SJSA1 (cell line): ENCODE measurements at regions not wholly inside any gene's neighbourhood (a gene's known extent, or its start where the extent isn't known, plus 50 kb on each side); places are given as distances from the start of the nearest gene placed in this dataset.
"Not testable (repeated sequence)": the region's sequence is repeated elsewhere in the genome, so short reads cannot be mapped to it uniquely, and the experiment has no call there.

ENCODE experiments used
- DNase-seq, 2 experiments: peaks; one replicate each; pipeline ENCODE4 v3.0.0-alpha.2; 2015 to 2020; ENCODE audit warnings: low spot score in 2 of 2, low read depth in 1 of 2
- H3K27ac ChIP-seq: fragments of 250-450 bp; sonication (Bioruptor Pico); 2 replicates; pipeline ENCODE4 v1.5.1; 2020; ENCODE audit warnings: mild to moderate bottlenecking, moderate library complexity
- H3K27me3 ChIP-seq: fragments of 250-450 bp; sonication (Bioruptor Pico); replicated peaks from 2 replicates; pipeline ENCODE4 v1.5.1; 2020; ENCODE audit warnings: mild to moderate bottlenecking, moderate library complexity
- H3K36me3 ChIP-seq: fragments of 250-450 bp; sonication (Bioruptor Pico); 2 replicates; pipeline ENCODE4 v1.5.1; 2020; ENCODE audit warnings: mild to moderate bottlenecking
- H3K4me1 ChIP-seq: fragments of 250-450 bp; sonication (Bioruptor Pico); replicated peaks from 2 replicates; pipeline ENCODE4 v1.6.1; 2021; ENCODE audit warnings: mild to moderate bottlenecking
- H3K4me3 ChIP-seq: fragments of 250-450 bp; sonication (Bioruptor Pico); 2 replicates; pipeline ENCODE4 v1.5.1; 2020; ENCODE audit warnings: mild to moderate bottlenecking
- H3K9me3 ChIP-seq: fragments of 250-450 bp; sonication (Bioruptor Pico); replicated peaks from 2 replicates; pipeline ENCODE4 v1.5.1; 2020; ENCODE audit warnings: mild to moderate bottlenecking

DNA sequence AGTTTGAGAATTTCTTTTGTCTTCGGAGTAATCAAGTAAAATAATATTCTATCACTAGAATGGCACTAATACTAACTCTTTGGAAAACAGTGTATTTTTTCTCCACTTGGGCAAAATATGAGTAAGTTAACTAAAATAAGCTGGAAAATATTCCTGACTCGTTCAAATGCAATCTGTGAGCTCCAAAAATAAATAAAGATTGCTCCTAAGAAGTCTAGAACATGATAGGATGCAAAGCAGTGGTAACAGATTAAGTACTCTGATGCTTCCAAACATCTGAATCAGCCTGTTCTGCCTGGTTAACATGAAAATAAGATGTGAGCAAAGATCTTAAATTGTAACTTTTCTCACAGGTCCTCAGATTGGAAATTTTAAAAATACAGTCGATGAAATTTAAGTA is 285.1 kb upstream of the ID4 start:
- DNase-seq: no peak
- no peaks in the 10 kb centered on the region for H3K9me3 ChIP-seq
- H3K27ac ChIP-seq: no peak overlapping the region
- H3K4me3 ChIP-seq: no peak overlapping the region
- no peaks in the 10 kb centered on the region for H3K36me3 ChIP-seq
- no peaks in the 10 kb centered on the region for H3K4me1 ChIP-seq
- H3K27me3 ChIP-seq: peaks cover 9% of the 10 kb centered on the region; the same call in 1 of the 2 replicates

GRCh38 chr6:19552588-19552987 is 284.6 kb upstream of the ID4 start:
- H3K9me3 ChIP-seq: no peaks in the 10 kb centered on the region
- H3K4me1 ChIP-seq: no peaks in the 10 kb centered on the region
- peaks cover 6% of the 10 kb centered on the region; the same call in 1 of the 2 replicates for H3K27me3 ChIP-seq
- H3K27ac ChIP-seq: no peak overlapping the region
- no peak overlapping the region for H3K4me3 ChIP-seq
- H3K36me3 ChIP-seq: no peaks in the 10 kb centered on the region
- DNase-seq: no peak

DNA sequence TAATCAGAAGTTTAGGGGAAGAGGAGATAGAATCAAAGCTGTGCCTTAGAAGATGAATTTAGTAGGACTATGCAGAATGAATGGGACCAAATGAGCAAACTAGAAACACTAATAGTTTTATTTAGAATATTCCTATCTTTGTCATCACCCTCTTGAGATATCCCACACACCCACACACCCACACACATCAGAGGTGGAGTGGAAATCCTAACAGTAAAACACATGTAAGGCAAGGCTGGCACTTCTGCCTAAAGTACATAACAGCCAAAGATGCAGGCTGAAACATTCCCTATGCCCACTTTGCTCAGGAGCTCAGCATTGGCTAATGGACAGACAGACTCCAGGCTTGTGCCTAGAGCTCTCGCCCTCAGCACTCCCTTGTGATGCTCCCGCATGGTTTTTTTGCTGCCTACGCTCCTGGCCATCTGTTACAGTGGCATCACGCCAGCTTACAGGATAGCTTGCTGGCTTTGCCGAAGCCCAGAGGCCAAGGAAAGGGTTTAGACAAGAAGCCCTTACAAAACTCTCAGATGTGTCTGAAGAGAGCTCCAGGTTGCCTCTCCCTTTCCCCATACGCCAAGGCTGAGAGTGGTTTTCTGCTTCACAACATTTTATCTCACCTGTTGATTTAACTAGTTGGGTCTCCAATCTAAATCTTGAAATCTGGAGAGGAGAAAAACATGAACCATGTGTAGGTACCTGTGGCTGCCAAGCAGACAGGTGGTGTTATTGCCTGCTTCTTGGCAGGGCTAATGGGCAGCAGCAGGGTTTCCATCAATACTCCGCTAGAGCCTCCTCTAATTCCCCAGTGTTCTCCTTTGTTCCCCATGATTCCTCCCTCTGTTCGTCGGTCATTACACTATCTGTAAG is 282.6 kb upstream of the ID4 start:
- Histone ChIP-seq H3K36me3 (no peaks in the 10 kb centered on the region), H3K27me3 (no peaks in the 10 kb centered on the region), H3K9me3 (no peaks in the 10 kb centered on the region), H3K4me1 (no peaks in the 10 kb centered on the region), H3K4me3 (no peak overlapping the region), H3K27ac (no peak overlapping the region)
- DNase-seq: no peak

DNA sequence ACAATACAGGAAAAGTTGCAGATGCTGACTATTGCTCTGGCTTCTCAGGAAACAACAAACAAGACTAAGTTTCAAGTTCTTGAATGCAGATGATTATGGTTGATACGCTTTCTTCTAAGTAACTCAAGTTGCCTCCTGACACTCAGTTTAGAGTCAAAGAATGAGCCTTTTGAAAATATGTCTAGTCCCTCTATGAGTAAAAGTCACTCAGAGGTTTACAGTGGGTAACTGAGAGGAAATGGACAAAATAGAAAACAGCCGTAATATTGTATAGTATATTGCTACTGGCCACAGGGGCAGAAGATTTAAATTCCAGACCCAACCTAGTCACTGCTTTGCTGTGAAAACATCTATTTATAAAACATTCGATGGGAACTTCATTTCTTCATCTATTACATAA is 280.0 kb upstream of the ID4 start:
- H3K27ac ChIP-seq: no peak overlapping the region
- no peaks in the 10 kb centered on the region for H3K27me3 ChIP-seq
- no peak for DNase-seq
- H3K4me3 ChIP-seq: no peak overlapping the region
- H3K36me3 ChIP-seq: no peaks in the 10 kb centered on the region
- no peaks in the 10 kb centered on the region for H3K9me3 ChIP-seq
- H3K4me1 ChIP-seq: no peaks in the 10 kb centered on the region

DNA sequence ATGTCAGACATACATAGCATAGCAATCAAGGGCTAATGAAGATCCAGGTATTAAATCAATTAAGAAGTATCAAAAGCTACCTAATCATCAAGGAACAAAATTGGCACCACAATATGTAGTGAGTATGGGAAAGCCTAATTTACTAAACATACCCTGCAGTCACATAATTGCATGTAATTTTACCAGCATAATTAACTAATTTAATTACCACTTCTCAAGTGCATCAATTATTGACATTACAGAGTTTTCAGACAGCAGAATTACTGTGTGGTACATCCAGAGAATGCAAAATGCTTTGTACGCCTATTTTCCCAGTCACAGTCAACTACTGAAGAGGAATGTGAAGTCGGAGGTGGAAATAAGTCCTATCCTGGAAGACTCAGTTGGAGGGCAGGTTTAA is 279.0 kb upstream of the ID4 start:
- no peak overlapping the region for H3K27ac ChIP-seq
- no peaks in the 10 kb centered on the region for H3K36me3 ChIP-seq
- no peaks in the 10 kb centered on the region for H3K4me1 ChIP-seq
- H3K27me3 ChIP-seq: no peaks in the 10 kb centered on the region
- DNase-seq: no peak
- H3K9me3 ChIP-seq: no peaks in the 10 kb centered on the region
- no peak overlapping the region for H3K4me3 ChIP-seq

DNA sequence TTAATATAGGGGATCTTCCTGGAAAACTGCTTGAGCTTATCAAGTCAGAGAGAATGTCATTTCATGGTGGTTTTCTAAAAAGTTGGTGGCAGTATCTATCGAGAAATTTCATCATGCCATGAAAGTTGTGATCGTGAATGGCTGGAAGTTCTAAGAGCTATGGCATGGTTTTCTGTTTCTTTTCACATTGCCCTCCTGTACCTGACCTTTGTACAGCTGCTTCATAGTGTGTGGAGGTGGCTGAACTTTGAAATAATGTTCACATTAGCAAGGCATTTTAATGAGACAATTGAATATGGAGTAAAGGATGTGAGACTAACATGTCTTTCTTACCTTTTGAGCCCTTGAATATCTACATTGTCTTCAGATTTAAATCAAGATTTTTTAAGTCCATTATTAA is 278.2 kb upstream of the ID4 start:
- H3K27me3 ChIP-seq: no peaks in the 10 kb centered on the region
- H3K27ac ChIP-seq: no peak overlapping the region
- no peak for DNase-seq
- no peaks in the 10 kb centered on the region for H3K9me3 ChIP-seq
- H3K4me1 ChIP-seq: no peaks in the 10 kb centered on the region
- no peaks in the 10 kb centered on the region for H3K36me3 ChIP-seq
- H3K4me3 ChIP-seq: no peak overlapping the region

- H3K27ac ChIP-seq: no peak overlapping the region
- H3K9me3 ChIP-seq: no peaks in the 10 kb centered on the region
- no peaks in the 10 kb centered on the region for H3K36me3 ChIP-seq
- no peaks in the 10 kb centered on the region; the same call in 1 of the 2 replicates for H3K27me3 ChIP-seq
- no peak for DNase-seq
- no peaks in the 10 kb centered on the region for H3K4me1 ChIP-seq
- no peak overlapping the region for H3K4me3 ChIP-seq
Measured at GRCh38 chr6:19562468-19562867, 274.7 kb upstream of the ID4 start.

GRCh38 chr6:19569563-19569962 is 267.6 kb upstream of the ID4 start:
- no peaks in the 10 kb centered on the region for H3K9me3 ChIP-seq
- DNase-seq: no peak
- H3K27ac ChIP-seq: no peak overlapping the region
- H3K4me3 ChIP-seq: no peak overlapping the region
- no peaks in the 10 kb centered on the region for H3K36me3 ChIP-seq
- H3K4me1 ChIP-seq: no peaks in the 10 kb centered on the region
- peaks cover 3% of the 10 kb centered on the region for H3K27me3 ChIP-seq

- Histone ChIP-seq H3K27ac (no peak overlapping the region), H3K36me3 (no peaks in the 10 kb centered on the region), H3K4me1 (no peaks in the 10 kb centered on the region), H3K4me3 (no peak overlapping the region), H3K27me3 (peaks cover 3% of the 10 kb centered on the region; the same call in 1 of the 2 replicates), H3K9me3 (no peaks in the 10 kb centered on the region)
- no peak for DNase-seq
Measured at GRCh38 chr6:19571176-19571575, 266.0 kb upstream of the ID4 start.

GRCh38 chr6:19578481-19578880 is 258.7 kb upstream of the ID4 start:
- Histone ChIP-seq H3K27ac (no peak overlapping the region), H3K9me3 (no peaks in the 10 kb centered on the region), H3K36me3 (no peaks in the 10 kb centered on the region), H3K4me1 (no peaks in the 10 kb centered on the region), H3K4me3 (no peak overlapping the region), H3K27me3 (no peaks in the 10 kb centered on the region)
- no peak for DNase-seq

DNA sequence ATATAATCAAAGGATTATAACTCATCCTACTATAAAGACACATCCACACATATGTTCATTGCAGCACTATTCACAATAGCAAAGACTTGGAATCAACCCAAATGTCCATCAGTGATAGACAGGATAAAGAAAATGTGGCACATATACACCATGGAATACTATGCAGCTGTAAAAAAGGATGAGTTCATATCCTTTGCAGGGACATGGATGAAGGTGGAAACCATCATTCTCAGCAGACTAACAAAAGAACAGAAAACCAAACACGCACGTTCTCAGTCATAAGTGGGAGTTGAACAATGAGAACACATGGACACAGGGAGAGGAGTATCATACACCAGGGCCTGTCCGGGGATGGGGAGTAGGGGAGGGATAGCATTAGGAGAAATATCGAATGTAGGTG is 253.0 kb upstream of the ID4 start:
- not testable (repeated sequence) for H3K27ac ChIP-seq, H3K4me1 ChIP-seq, H3K27me3 ChIP-seq, H3K9me3 ChIP-seq, DNase-seq, H3K4me3 ChIP-seq, H3K36me3 ChIP-seq

DNA sequence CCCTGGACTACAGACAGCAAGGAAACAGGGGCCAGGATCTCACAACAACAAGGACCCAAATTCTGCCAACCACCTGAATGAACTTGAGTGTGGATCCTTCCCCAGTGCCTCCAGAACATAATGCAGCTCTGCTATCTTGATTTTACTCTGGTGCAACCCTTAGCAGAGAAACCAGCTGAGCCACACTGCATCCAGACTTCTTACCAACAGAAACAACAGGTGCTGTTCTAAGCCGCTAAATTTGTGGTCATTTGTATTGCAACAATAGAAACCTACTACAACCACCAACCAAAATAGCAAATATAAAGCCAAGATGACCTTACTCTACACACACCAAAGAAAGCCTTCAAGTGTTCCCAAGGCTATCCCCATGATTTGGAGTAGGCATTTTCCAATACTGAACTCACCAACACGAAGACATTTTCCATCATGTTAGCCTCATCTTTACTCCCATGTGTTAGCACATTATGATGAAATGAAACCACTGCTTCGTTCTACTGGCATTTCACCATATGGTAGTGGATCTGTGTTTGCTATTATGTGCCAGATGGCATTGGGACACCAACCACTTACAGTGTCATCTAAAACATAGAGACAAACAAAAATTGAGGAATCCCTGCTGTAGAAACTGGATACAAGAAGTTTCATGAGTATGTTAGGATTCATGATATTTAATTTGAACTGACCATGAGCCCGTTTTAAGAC is 249.8 kb upstream of the ID4 start:
- Histone ChIP-seq H3K27ac (no peak overlapping the region), H3K27me3 (no peaks in the 10 kb centered on the region), H3K4me1 (no peaks in the 10 kb centered on the region), H3K4me3 (no peak overlapping the region), H3K9me3 (no peaks in the 10 kb centered on the region; the same call in 1 of the 2 replicates), H3K36me3 (no peaks in the 10 kb centered on the region)
- no peak for DNase-seq

DNA sequence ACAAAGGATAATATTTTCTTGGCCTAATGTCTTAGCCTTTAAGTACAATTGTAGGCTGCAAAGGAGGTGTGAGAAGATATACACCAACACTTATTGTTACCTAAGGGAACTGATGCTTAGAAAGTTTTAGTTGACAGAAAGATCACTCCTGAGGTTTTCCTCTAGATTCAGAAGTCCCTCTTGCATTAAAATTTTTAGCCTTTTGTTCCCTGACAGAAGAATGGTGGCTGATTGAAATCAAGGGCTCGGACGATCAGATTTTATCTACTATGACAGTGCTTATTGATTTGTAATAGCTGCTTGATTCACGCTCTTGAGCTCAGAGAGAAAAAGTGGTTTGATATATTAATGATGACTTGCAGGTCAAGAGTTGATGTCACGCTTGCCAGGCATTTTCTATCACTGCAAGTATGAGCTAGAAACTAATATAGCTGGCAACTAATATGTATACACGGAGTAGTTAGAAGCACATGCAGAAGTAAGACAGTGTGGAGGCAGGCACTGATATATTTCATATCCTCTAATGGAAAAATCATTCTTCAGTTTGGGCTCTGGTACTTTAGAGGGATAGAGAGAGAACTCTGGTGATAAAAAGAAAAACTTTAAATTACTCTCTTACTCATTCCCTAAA is 246.6 kb upstream of the ID4 start:
- DNase-seq: no peak

GRCh38 chr6:19597809-19598320 is 239.3 kb upstream of the ID4 start:
- Histone ChIP-seq H3K27ac (no peak overlapping the region), H3K4me3 (no peak overlapping the region), H3K9me3 (no peaks in the 10 kb centered on the region), H3K27me3 (no peaks in the 10 kb centered on the region), H3K4me1 (no peaks in the 10 kb centered on the region), H3K36me3 (no peaks in the 10 kb centered on the region)
- DNase-seq: no peak

More for the DNA sequence above, 246.6 kb upstream of the ID4 start:
- Histone ChIP-seq H3K36me3 (no peaks in the 10 kb centered on the region), H3K4me1 (no peaks in the 10 kb centered on the region), H3K9me3 (no peaks in the 10 kb centered on the region; the same call in 1 of the 2 replicates), H3K4me3 (no peak overlapping the region), H3K27ac (no peak overlapping the region), H3K27me3 (no peaks in the 10 kb centered on the region)
